Tibial nerve (tissue), 4 donors: ENCODE measurements at regions not wholly inside any gene's neighbourhood (a gene's known extent, or its start where the extent isn't known, plus 50 kb on each side); places are given as distances from the start of the nearest gene placed in this dataset.

Source experiments
- CTCF ChIP-seq, 5 experiments: fragments of 200-600 bp in 3 of 5; fragments of 450-650 bp in 2 of 5; sonication (generic) in 3 of 5; IDR thresholded peaks; one replicate each; pipeline ENCODE4 v1.5.1; 2016 to 2019; ENCODE audit warnings: antibody characterized with exemption in 5 of 5, mild to moderate bottlenecking in 3 of 5, moderate library complexity in 2 of 5
- EP300 ChIP-seq, 2 donors: sonication (generic); formaldehyde crosslinking; IDR thresholded peaks; one replicate each; pipeline ENCODE4 v1.6.1; 2017; ENCODE audit warnings: antibody characterized with exemption in 2 of 2, mild to moderate bottlenecking in 1 of 2
- POLR2A ChIP-seq, 2 donors: fragments of 450-650 bp; IDR thresholded peaks; one replicate each; pipeline ENCODE4 v1.6.1; 2017; ENCODE audit warnings: antibody characterized with exemption in 2 of 2, mild to moderate bottlenecking in 2 of 2, moderate library complexity in 2 of 2

DNA sequence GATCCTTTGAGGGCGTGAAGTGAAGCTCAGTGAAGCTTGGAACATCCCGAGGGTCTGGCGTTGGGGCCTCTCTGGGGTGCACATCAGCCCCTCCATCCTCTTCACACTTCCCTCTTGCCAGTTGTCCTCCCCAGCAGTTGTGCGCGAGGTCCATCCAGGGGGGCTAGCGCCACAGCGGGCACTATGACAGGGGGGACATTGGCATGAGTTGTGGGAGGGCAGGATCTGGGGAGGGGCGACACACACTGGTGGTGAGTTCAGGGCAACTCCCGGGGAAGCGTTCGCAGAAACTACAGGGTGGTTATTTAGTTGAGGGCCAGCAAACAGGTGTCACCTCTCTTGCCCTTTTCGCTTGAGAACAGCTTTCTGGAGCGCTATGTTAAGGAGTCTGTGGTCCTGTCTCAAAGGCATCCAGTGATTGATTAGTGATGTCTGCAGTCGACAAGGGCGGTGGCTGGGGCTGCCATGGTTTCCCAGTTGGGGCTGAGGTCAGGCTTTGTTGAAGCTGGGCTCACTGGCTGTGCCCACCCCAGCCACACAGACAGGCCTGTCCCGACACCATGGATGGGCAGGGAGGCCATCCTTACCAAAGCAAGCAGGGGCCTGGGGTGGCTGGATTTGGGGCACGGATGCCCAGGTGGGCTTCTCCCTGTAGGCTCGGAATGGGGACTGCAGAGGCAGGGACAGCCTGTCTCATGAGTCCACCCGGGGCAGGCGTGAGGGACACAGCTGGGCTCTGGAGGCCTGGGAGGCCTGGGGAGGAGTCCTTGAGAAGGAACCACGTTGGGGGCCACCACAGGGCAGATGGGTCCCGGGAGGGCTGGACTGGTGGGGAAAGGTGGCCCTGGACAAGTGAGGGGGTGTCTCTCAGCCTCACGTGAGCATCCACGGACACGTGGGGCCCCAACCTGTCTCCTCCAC is 59.4 kb downstream of the UNCX start:
- no peak for TF ChIP-seq CTCF (IDR thresholded peaks at IDR 0.05)
- no peak for TF ChIP-seq POLR2A (IDR thresholded peaks at IDR 0.05)
- no peak for TF ChIP-seq EP300 (IDR thresholded peaks at IDR 0.05)
